Prostate gland (tissue), 2 donors: ENCODE measurements at regions not wholly inside any gene's neighbourhood (a gene's known extent, or its start where the extent isn't known, plus 50 kb on each side); places are given as distances from the start of the nearest gene placed in this dataset.

Experiments
- DNase-seq: peaks from one replicate; pipeline ENCODE4 v3.0.0-alpha.2; 2019; ENCODE audit warnings: low spot score
- H3K27ac ChIP-seq, 2 donors: fragments of 200-600 bp; sonication (generic); 2 replicates each; pipeline ENCODE4 v1.5.1; 2017 to 2019
- H3K27me3 ChIP-seq: fragments of 200-600 bp; sonication (generic); replicated peaks from 2 replicates; pipeline ENCODE4 v1.5.1; 2019; ENCODE audit not compliant: insufficient read depth
- H3K36me3 ChIP-seq, 2 donors: fragments of 200-600 bp; sonication (generic); 1 replicate in 1 of 2; 2 replicates in 1 of 2; pipeline versions ENCODE4 v1.5.1 to v1.8.1; 2017 to 2019
- H3K4me1 ChIP-seq: fragments of 200-600 bp; sonication (generic); replicated peaks from 2 replicates; pipeline ENCODE4 v1.5.1; 2019
- H3K4me3 ChIP-seq, 2 donors: fragments of 200-600 bp; sonication (generic); 2 replicates each; pipeline ENCODE4 v1.5.1; 2017 to 2019
- H3K9me3 ChIP-seq: fragments of 200-600 bp; sonication (generic); 2 replicates; pipeline ENCODE4 v1.5.1; 2017
- CTCF ChIP-seq, 4 experiments: fragments of 200-600 bp in 2 of 4; fragments of 450-650 bp in 2 of 4; sonication (generic) in 2 of 4; IDR thresholded peaks; 1 replicate in 3 of 4; 2 replicates in 1 of 4; pipeline ENCODE4 v1.5.1; 2016 to 2019; ENCODE audit warnings: antibody characterized with exemption in 4 of 4, mild to moderate bottlenecking in 2 of 4, moderate library complexity in 2 of 4
- POLR2A ChIP-seq: fragments of 450-650 bp; IDR thresholded peaks from one replicate; pipeline ENCODE4 v1.6.1; 2016; ENCODE audit warnings: antibody characterized with exemption, mild to moderate bottlenecking
- POLR2AphosphoS5 ChIP-seq: sonication (generic); formaldehyde crosslinking; IDR thresholded peaks from one replicate; pipeline ENCODE4 v1.6.1; 2017; ENCODE audit warnings: antibody characterized with exemption
- WGBS: methylation state at CpG from one replicate; pipeline ENCODE4 v1.1.5; 2018; 5-methylcytosine and 5-hydroxymethylcytosine counted together
- intact Hi-C: fragments of 100-400 bp; cut with DNase I; formaldehyde crosslinking; loops from one replicate; pipeline ENCODE4 v1.14.2; 2022

- Histone ChIP-seq H3K27ac (no peak overlapping the region), H3K4me1 (no peaks in the 10 kb centered on the region), H3K4me3 (no peak overlapping the region), H3K9me3 (no peaks in the 10 kb centered on the region), H3K36me3 (no peaks in the 10 kb centered on the region), H3K27me3 (no peaks in the 10 kb centered on the region)
- WGBS: 83% methylated on average over 1 of the region's 1 CpG
- no peak for TF ChIP-seq POLR2AphosphoS5
- no peak for TF ChIP-seq CTCF (IDR thresholded peaks at IDR 0.05)
- no peak for TF ChIP-seq POLR2A
- intact Hi-C loops: no loop called here
- DNase-seq: no peak
Observed at GRCh38 chr13:71018995-71019394, 848.0 kb downstream of the DACH1 start.

GRCh38 chr13:71018544-71018943 lies 848.5 kb downstream of the DACH1 start:
- Histone ChIP-seq H3K4me3 (no peak overlapping the region), H3K36me3 (no peaks in the 10 kb centered on the region), H3K27me3 (no peaks in the 10 kb centered on the region), H3K9me3 (no peaks in the 10 kb centered on the region), H3K27ac (no peak overlapping the region), H3K4me1 (no peaks in the 10 kb centered on the region)
- no peak for TF ChIP-seq POLR2A
- no peak for TF ChIP-seq CTCF (IDR thresholded peaks at IDR 0.05)
- TF ChIP-seq POLR2AphosphoS5: no peak
- intact Hi-C loops: no loop called here
- no peak for DNase-seq

- DNase-seq: no peak
- no peaks in the 10 kb centered on the region for H3K36me3 ChIP-seq
- WGBS: 45% methylated on average over 1 of the region's 1 CpG
- intact Hi-C loops: no loop called here
- no peak overlapping the region for H3K4me3 ChIP-seq
- no peak for TF ChIP-seq CTCF (IDR thresholded peaks at IDR 0.05)
- H3K27me3 ChIP-seq: no peaks in the 10 kb centered on the region
- no peak overlapping the region for H3K27ac ChIP-seq
- no peaks in the 10 kb centered on the region for H3K4me1 ChIP-seq
- H3K9me3 ChIP-seq: no peaks in the 10 kb centered on the region
Observed at GRCh38 chr13:71017607-71018006, 849.4 kb downstream of the DACH1 start.

GRCh38 chr13:71015516-71015915 lies 851.5 kb downstream of the DACH1 start:
- H3K36me3 ChIP-seq: no peaks in the 10 kb centered on the region
- H3K4me3 ChIP-seq: no peak overlapping the region
- WGBS: 92% methylated on average over 2 of the region's 2 CpGs
- no peaks in the 10 kb centered on the region for H3K9me3 ChIP-seq
- intact Hi-C loops: no loop called here
- no peak for TF ChIP-seq POLR2AphosphoS5
- no peak for TF ChIP-seq CTCF (IDR thresholded peaks at IDR 0.05)
- H3K27ac ChIP-seq: no peak overlapping the region
- no peaks in the 10 kb centered on the region for H3K27me3 ChIP-seq
- H3K4me1 ChIP-seq: no peaks in the 10 kb centered on the region
- DNase-seq: no peak

- no peak for DNase-seq
- no peaks in the 10 kb centered on the region for H3K36me3 ChIP-seq
- intact Hi-C loops: no loop called here
- no peaks in the 10 kb centered on the region for H3K27me3 ChIP-seq
- no peaks in the 10 kb centered on the region for H3K4me1 ChIP-seq
- no peak overlapping the region for H3K27ac ChIP-seq
- no peaks in the 10 kb centered on the region for H3K9me3 ChIP-seq
- H3K4me3 ChIP-seq: no peak overlapping the region
- WGBS: 68% methylated on average over 9 of the region's 9 CpGs
- TF ChIP-seq CTCF (IDR thresholded peaks at IDR 0.05) (no peak), POLR2A (no peak), POLR2AphosphoS5 (no peak)
Observed at GRCh38 chr13:71015021-71015420, 852.0 kb downstream of the DACH1 start.
